ENCODE measurements at regions not wholly inside any gene's neighbourhood (a gene's known extent, or its start where the extent isn't known, plus 50 kb on each side); places are given as distances from the start of the nearest gene placed in this dataset.

GRCh38 chr6:155706806-155707205 is 251.2 kb upstream of the NOX3 start:
- intact Hi-C loops (cut with micrococcal nuclease) = no loop called here
- RAD21 ChIA-PET (ENCODE audit: low non-redundant PET in 1 of 2, low total read pairs in 2 of 2, uncharacterized antibody in 2 of 2, unreplicated experiment in 2 of 2) = no interaction called here

GRCh38 chr6:155706341-155706740 is 250.7 kb upstream of the NOX3 start:
- no peak overlapping the region for H2AFZ ChIP-seq (ENCODE audit: low read depth, low read length, poor library complexity, severe bottlenecking)
- H3K27ac ChIP-seq (ENCODE audit: low read depth, low read length) = no peak overlapping the region
- intact Hi-C loops (cut with micrococcal nuclease) = no loop called here
- TF ChIP-seq EZH2phosphoT487 (IDR thresholded peaks at IDR 0.05; ENCODE audit: borderline replicate concordance) (no peak), MAX (IDR thresholded peaks at IDR 0.05) (no peak), ZNF274 (IDR thresholded peaks at IDR 0.05; ENCODE audit: low read depth, low read length) (no peak), POLR2AphosphoS5 (IDR thresholded peaks at IDR 0.05; ENCODE audit: low read depth, low read length) (no peak), ELF1 (IDR thresholded peaks at IDR 0.05; ENCODE audit: borderline replicate concordance, low read depth) (no peak), SIN3A (IDR thresholded peaks at IDR 0.05; ENCODE audit: low read depth) (no peak), REST (IDR thresholded peaks at IDR 0.05; ENCODE audit: low read depth) (no peak), RAD21 (IDR thresholded peaks at IDR 0.05; ENCODE audit: low read depth) (no peak), SRF (IDR thresholded peaks at IDR 0.05; ENCODE audit: low read depth) (no peak), EGR1 (IDR thresholded peaks at IDR 0.05; ENCODE audit: low read depth) (no peak), ATF3 (IDR thresholded peaks at IDR 0.05) (no peak), JUND (IDR thresholded peaks at IDR 0.05) (no peak), ZBTB33 (IDR thresholded peaks at IDR 0.05; ENCODE audit: extremely low read depth, insufficient replicate concordance, low read length) (no peak), ZFX (IDR thresholded peaks at IDR 0.05) (no peak), EZH2 (IDR thresholded peaks at IDR 0.05) (no peak), POLR2A (IDR thresholded peaks at IDR 0.05; ENCODE audit: borderline replicate concordance, extremely low read depth, insufficient read depth, insufficient read length) (no peak), YY1 (IDR thresholded peaks at IDR 0.05; ENCODE audit: extremely low read depth, insufficient replicate concordance, low read depth, low read length) (no peak)
- no peaks in the 10 kb centered on the region for H3K9me3 ChIP-seq (ENCODE audit: control insufficient read depth in 1 of 2, insufficient read depth in 1 of 2, low read depth in 1 of 2, low read length in 2 of 2)
- no peak overlapping the region for H3K9ac ChIP-seq (ENCODE audit: low read length)
- H3K4me2 ChIP-seq (ENCODE audit: low read length) = no peak overlapping the region
- CTCF ChIA-PET = no interaction called here
- H3K4me1 ChIP-seq (ENCODE audit: control insufficient read depth in 1 of 2, insufficient read depth in 2 of 2, low read length in 2 of 2) = no peaks in the 10 kb centered on the region
- BruUV-seq (replicated peaks) = no TSS peak
- H3K36me3 ChIP-seq (ENCODE audit: control insufficient read depth in 1 of 2, insufficient read depth in 2 of 2, low read length in 2 of 2) = no peaks in the 10 kb centered on the region
- no peaks in the 10 kb centered on the region for H3K27me3 ChIP-seq (ENCODE audit: insufficient read depth, low read length)
- DNase-seq (ENCODE audit: low read depth, low spot score) (no peak), ATAC-seq (no peak)
- H3K4me3 ChIP-seq (replicated peaks in 1 of 2; ENCODE audit: low read depth in 1 of 2, low read length in 2 of 2) = no peak overlapping the region
- no peaks in the 10 kb centered on the region for H4K20me1 ChIP-seq (ENCODE audit: insufficient read depth)
- H3K79me2 ChIP-seq (ENCODE audit: insufficient read depth, low read length) = no peaks in the 10 kb centered on the region
- H3K9me2 ChIP-seq (ENCODE audit: insufficient read depth) = no peaks in the 10 kb centered on the region
- POLR2A ChIA-PET = no interaction called here
- RAD21 ChIA-PET (ENCODE audit: low non-redundant PET in 1 of 2, low total read pairs in 2 of 2, uncharacterized antibody in 2 of 2, unreplicated experiment in 2 of 2) = no interaction called here

More at GRCh38 chr6:155706806-155707205, 251.2 kb upstream of the NOX3 start:
- Histone ChIP-seq H3K36me3 (ENCODE audit: control insufficient read depth in 1 of 2, insufficient read depth in 2 of 2, low read length in 2 of 2) (no peaks in the 10 kb centered on the region), H3K79me2 (ENCODE audit: insufficient read depth, low read length) (no peaks in the 10 kb centered on the region), H3K27ac (ENCODE audit: low read depth, low read length) (no peak overlapping the region), H3K4me2 (ENCODE audit: low read length) (no peak overlapping the region), H2AFZ (ENCODE audit: low read depth, low read length, poor library complexity, severe bottlenecking) (no peak overlapping the region), H3K9me2 (ENCODE audit: insufficient read depth) (no peaks in the 10 kb centered on the region), H3K4me3 (replicated peaks in 1 of 2; ENCODE audit: low read depth in 1 of 2, low read length in 2 of 2) (no peak overlapping the region), H3K4me1 (ENCODE audit: control insufficient read depth in 1 of 2, insufficient read depth in 2 of 2, low read length in 2 of 2) (no peaks in the 10 kb centered on the region), H3K9me3 (ENCODE audit: control insufficient read depth in 1 of 2, insufficient read depth in 1 of 2, low read depth in 1 of 2, low read length in 2 of 2) (no peaks in the 10 kb centered on the region), H4K20me1 (ENCODE audit: insufficient read depth) (no peaks in the 10 kb centered on the region), H3K27me3 (ENCODE audit: insufficient read depth, low read length) (no peaks in the 10 kb centered on the region), H3K9ac (ENCODE audit: low read length) (no peak overlapping the region)
- ChIA-PET POLR2A (no interaction called here), CTCF (no interaction called here)
- no peak for TF ChIP-seq SRF (IDR thresholded peaks at IDR 0.05; ENCODE audit: low read depth)
- DNase-seq (ENCODE audit: low read depth, low spot score) (no peak), ATAC-seq (no peak)
- no TSS peak for BruUV-seq (replicated peaks)
